GM18502 (cell line): ENCODE measurements at regions not wholly inside any gene's neighbourhood (a gene's known extent, or its start where the extent isn't known, plus 50 kb on each side); places are given as distances from the start of the nearest gene placed in this dataset.
"Not testable (repeated sequence)": the region's sequence is repeated elsewhere in the genome, so short reads cannot be mapped to it uniquely, and the experiment has no call there.

Source experiments
- ATAC-seq: cut with Tn5 transposase; IDR thresholded peaks from one replicate; pipeline ENCODE4 v1.9.1; 2021; ENCODE audit warnings: mild to moderate bottlenecking; ENCODE audit not compliant: unreplicated experiment, poor library complexity

GRCh38 chr13:103607995-103608394 lies 541.8 kb upstream of the SLC10A2 start:
- peak; percentile 86 for ATAC-seq

GRCh38 chr13:103605546-103606326 lies 539.5 kb upstream of the SLC10A2 start:
- no peak for ATAC-seq

GRCh38 chr13:103599870-103600269 lies 533.7 kb upstream of the SLC10A2 start:
- ATAC-seq, result not testable (repeated sequence)

- ATAC-seq, result no peak
Measured at GRCh38 chr13:103598671-103599070, 532.5 kb upstream of the SLC10A2 start.

GRCh38 chr13:103573446-103573845 lies 507.2 kb upstream of the SLC10A2 start:
- no peak for ATAC-seq

GRCh38 chr13:103568314-103568713 lies 502.1 kb upstream of the SLC10A2 start:
- no peak for ATAC-seq

GRCh38 chr13:103557878-103558277 lies 491.7 kb upstream of the SLC10A2 start:
- ATAC-seq, result no peak

GRCh38 chr13:103556681-103557080 lies 490.5 kb upstream of the SLC10A2 start:
- ATAC-seq, result no peak

- no peak for ATAC-seq
Measured at GRCh38 chr13:103547914-103548313, 481.7 kb upstream of the SLC10A2 start.

GRCh38 chr13:103546271-103546670 lies 480.1 kb upstream of the SLC10A2 start:
- no peak for ATAC-seq

GRCh38 chr13:103542648-103543047 lies 476.4 kb upstream of the SLC10A2 start:
- no peak for ATAC-seq

GRCh38 chr13:103540382-103540765 lies 474.2 kb upstream of the SLC10A2 start:
- no peak for ATAC-seq

GRCh38 chr13:103539721-103540381 lies 473.6 kb upstream of the SLC10A2 start:
- no peak for ATAC-seq

GRCh38 chr13:103539265-103539664 lies 473.0 kb upstream of the SLC10A2 start:
- ATAC-seq, result no peak

- ATAC-seq, result no peak
Measured at GRCh38 chr13:103537616-103538015, 471.4 kb upstream of the SLC10A2 start.

- ATAC-seq, result no peak
Measured at GRCh38 chr13:103531278-103531677, 465.1 kb upstream of the SLC10A2 start.

- no peak for ATAC-seq
Measured at GRCh38 chr13:103528437-103528836, 462.2 kb upstream of the SLC10A2 start.

- no peak for ATAC-seq
Measured at GRCh38 chr13:103525530-103525929, 459.3 kb upstream of the SLC10A2 start.

GRCh38 chr13:103523858-103524257 lies 457.6 kb upstream of the SLC10A2 start:
- ATAC-seq, result no peak

- ATAC-seq, result no peak
Measured at GRCh38 chr13:103521532-103521931, 455.3 kb upstream of the SLC10A2 start.

- ATAC-seq, result no peak
Measured at GRCh38 chr13:103517768-103518102, 451.5 kb upstream of the SLC10A2 start.
